ENCODE measurements at regions not wholly inside any gene's neighbourhood (a gene's known extent, or its start where the extent isn't known, plus 50 kb on each side); places are given as distances from the start of the nearest gene placed in this dataset.
A peak's percentile ranks its signal among the peaks of the same experiment; 100 is the strongest.

GRCh38 chr16:9481747-9482730, 390.6 kb downstream of the HAPSTR1 start:
- 65 to 66% methylated on average over 13 to 18 of the region's 18 CpGs for WGBS, 2 donors (ENCODE audit: low coverage in 1 of 2)
- H3K4me3 ChIP-seq, result no peak overlapping the region
- H3K9me3 ChIP-seq, result no peaks in the 10 kb centered on the region
- no peak for TF ChIP-seq POLR2AphosphoS5 (IDR thresholded peaks at IDR 0.05)
- TF ChIP-seq EP300 (IDR thresholded peaks at IDR 0.05; ENCODE audit: low read depth), result no peak
- TF ChIP-seq, protein P1, sequence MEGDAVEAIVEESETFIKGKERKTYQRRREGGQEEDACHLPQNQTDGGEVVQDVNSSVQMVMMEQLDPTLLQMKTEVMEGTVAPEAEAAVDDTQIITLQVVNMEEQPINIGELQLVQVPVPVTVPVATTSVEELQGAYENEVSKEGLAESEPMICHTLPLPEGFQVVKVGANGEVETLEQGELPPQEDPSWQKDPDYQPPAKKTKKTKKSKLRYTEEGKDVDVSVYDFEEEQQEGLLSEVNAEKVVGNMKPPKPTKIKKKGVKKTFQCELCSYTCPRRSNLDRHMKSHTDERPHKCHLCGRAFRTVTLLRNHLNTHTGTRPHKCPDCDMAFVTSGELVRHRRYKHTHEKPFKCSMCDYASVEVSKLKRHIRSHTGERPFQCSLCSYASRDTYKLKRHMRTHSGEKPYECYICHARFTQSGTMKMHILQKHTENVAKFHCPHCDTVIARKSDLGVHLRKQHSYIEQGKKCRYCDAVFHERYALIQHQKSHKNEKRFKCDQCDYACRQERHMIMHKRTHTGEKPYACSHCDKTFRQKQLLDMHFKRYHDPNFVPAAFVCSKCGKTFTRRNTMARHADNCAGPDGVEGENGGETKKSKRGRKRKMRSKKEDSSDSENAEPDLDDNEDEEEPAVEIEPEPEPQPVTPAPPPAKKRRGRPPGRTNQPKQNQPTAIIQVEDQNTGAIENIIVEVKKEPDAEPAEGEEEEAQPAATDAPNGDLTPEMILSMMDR (IDR thresholded peaks at IDR 0.05), result no peak
- no peak for TF ChIP-seq POLR2A (IDR thresholded peaks at IDR 0.05)
- no peaks in the 10 kb centered on the region for H3K36me3 ChIP-seq
- no peaks in the 10 kb centered on the region for H3K4me1 ChIP-seq
- no peak for DNase-seq
- H3K27me3 ChIP-seq, result no peaks in the 10 kb centered on the region
- in situ Hi-C loops (cut with MboI; ENCODE audit: low pct_ligation_motif_present in 1 of 4, low pct_unique_long_range_greater_than_20kb in 1 of 4, low sequenced_read_pairs in 3 of 4) (no loop called here), intact Hi-C loops (cut with DNase I; ENCODE audit: low total_unique reads) (no loop called here)
- H3K27ac ChIP-seq, result no peak overlapping the region

DNA sequence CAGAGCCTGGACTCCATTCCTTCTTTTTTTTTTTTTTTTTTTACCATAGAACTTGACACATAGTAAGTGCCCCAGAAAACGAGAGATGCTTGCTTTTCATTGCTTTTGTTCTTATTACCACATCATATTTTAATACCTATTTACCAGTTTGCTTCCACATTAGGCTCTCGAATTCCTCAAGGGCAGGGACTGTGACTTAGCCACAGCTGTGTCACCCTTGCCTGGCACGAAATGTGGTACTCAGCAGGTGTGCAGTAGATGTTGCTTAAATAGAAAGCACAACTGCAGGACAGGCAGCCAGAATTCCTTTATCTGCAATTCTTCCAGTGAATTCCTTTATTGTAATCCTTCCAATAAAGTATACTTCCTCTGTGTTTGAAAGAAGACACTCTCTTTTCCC, 393.0 kb downstream of the HAPSTR1 start:
- no peak for DNase-seq
- H3K4me3 ChIP-seq, result no peak overlapping the region
- intact Hi-C loops (cut with DNase I; ENCODE audit: low total_unique reads) (no loop called here), in situ Hi-C loops (cut with MboI; ENCODE audit: low pct_ligation_motif_present in 1 of 4, low pct_unique_long_range_greater_than_20kb in 1 of 4, low sequenced_read_pairs in 3 of 4) (no loop called here)
- no peaks in the 10 kb centered on the region for H3K4me1 ChIP-seq
- 55% methylated on average over 3 of the region's 3 CpGs; no CpG with 5 or more reads in 1 of the 2 donors for WGBS, 2 donors (ENCODE audit: low coverage in 1 of 2)
- H3K27me3 ChIP-seq, result no peaks in the 10 kb centered on the region
- no peak for TF ChIP-seq POLR2AphosphoS5 (IDR thresholded peaks at IDR 0.05)
- TF ChIP-seq, protein P1 (IDR thresholded peaks at IDR 0.05), result no peak
- TF ChIP-seq POLR2A (IDR thresholded peaks at IDR 0.05), result no peak
- no peak for TF ChIP-seq EP300 (IDR thresholded peaks at IDR 0.05; ENCODE audit: low read depth)
- H3K36me3 ChIP-seq, result no peaks in the 10 kb centered on the region
- no peaks in the 10 kb centered on the region for H3K9me3 ChIP-seq
- H3K27ac ChIP-seq, result no peak overlapping the region

DNA sequence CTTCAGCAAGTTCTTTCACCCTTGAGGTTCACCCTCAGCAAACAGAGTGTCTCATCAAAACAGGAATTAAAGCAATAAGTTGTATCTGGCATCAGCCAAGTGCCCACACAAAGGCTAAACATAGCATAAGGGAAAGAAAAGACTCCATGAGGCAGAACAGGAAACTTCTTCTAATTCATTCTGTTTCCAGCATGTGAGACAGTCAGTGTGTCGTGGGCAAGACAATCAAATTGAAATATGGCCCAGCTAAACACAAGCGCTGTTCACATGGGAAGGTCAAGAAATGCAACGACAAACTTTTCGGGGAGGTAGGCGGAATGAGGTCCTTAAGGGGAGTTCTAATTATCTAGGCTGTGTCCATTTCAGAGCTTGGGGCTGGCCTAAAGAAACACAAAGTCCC, 393.4 kb downstream of the HAPSTR1 start:
- intact Hi-C loops (cut with DNase I; ENCODE audit: low total_unique reads) (no loop called here), in situ Hi-C loops (cut with MboI; ENCODE audit: low pct_ligation_motif_present in 1 of 4, low pct_unique_long_range_greater_than_20kb in 1 of 4, low sequenced_read_pairs in 3 of 4) (no loop called here)
- no peaks in the 10 kb centered on the region for H3K4me1 ChIP-seq
- no peaks in the 10 kb centered on the region for H3K9me3 ChIP-seq
- no peak overlapping the region for H3K4me3 ChIP-seq
- no peak for DNase-seq
- no peaks in the 10 kb centered on the region for H3K36me3 ChIP-seq
- TF ChIP-seq EP300 (IDR thresholded peaks at IDR 0.05; ENCODE audit: low read depth), result no peak
- TF ChIP-seq POLR2A (IDR thresholded peaks at IDR 0.05), result no peak
- TF ChIP-seq, protein P1 (IDR thresholded peaks at IDR 0.05), result no peak
- TF ChIP-seq POLR2AphosphoS5 (IDR thresholded peaks at IDR 0.05), result no peak
- H3K27ac ChIP-seq, result no peak overlapping the region
- 28 to 50% methylated on average over 4 to 5 of the region's 5 CpGs for WGBS, 2 donors (ENCODE audit: low coverage in 1 of 2)
- no peaks in the 10 kb centered on the region for H3K27me3 ChIP-seq

DNA sequence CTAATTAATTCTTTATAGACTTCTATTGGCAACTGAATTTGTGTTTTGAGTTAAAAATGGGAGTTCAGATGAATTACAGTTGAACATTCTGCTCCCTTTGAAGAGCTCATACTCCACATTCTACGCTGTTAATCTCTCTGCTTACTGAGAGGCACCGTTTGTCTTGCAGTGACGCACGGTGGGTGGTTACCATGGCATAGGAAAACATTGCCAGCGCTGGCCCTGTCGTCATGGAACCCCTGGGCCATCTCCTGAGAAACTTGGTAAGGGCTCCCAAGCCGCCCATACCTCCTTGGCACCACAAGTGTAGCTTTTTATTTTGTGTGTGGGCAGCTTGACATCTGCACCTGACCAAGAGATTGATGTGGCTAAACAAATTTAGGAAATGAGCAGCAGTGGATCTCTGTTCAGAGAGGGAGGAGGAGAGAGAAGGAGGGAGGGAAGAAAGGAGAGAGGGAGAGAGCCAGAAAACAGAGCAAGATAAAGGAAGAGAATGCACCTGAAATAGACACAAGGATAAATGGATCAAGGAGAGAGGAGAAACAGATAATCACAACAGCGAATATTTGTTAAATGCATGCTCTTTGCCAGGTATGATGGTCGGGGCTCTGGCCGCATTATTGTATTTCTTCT, 398.5 kb downstream of the HAPSTR1 start:
- Histone ChIP-seq H3K4me1 (no peaks in the 10 kb centered on the region), H3K36me3 (no peaks in the 10 kb centered on the region), H3K4me3 (no peak overlapping the region), H3K9me3 (no peaks in the 10 kb centered on the region), H3K27ac (peak overlapping the region in 3 of 4 donors; percentile 32 to 67 (median 59)), H3K27me3 (no peaks in the 10 kb centered on the region)
- DNase-seq, result peak; percentile 36
- in situ Hi-C loops (cut with MboI; ENCODE audit: low pct_ligation_motif_present in 1 of 4, low pct_unique_long_range_greater_than_20kb in 1 of 4, low sequenced_read_pairs in 3 of 4) (no loop called here), intact Hi-C loops (cut with DNase I; ENCODE audit: low total_unique reads) (no loop called here)
- 59 to 71% methylated on average over 10 of the region's 10 CpGs for WGBS, 2 donors (ENCODE audit: low coverage in 1 of 2)
- TF ChIP-seq POLR2A (IDR thresholded peaks at IDR 0.05), result no peak
- peak; percentile 72 for TF ChIP-seq EP300 (IDR thresholded peaks at IDR 0.05; ENCODE audit: low read depth)
- TF ChIP-seq, protein P1 (IDR thresholded peaks at IDR 0.05), result no peak
- TF ChIP-seq POLR2AphosphoS5 (IDR thresholded peaks at IDR 0.05), result peak; percentile 43 to 58 (median 44)
